Right atrium auricular region (tissue), 2 donors: ENCODE measurements at regions not wholly inside any gene's neighbourhood (a gene's known extent, or its start where the extent isn't known, plus 50 kb on each side); places are given as distances from the start of the nearest gene placed in this dataset.
"Not testable (repeated sequence)": the region's sequence is repeated elsewhere in the genome, so short reads cannot be mapped to it uniquely, and the experiment has no call there.

Experiments used
- DNase-seq: peaks from one replicate; pipeline ENCODE4 v3.0.0-alpha.2; 2019; ENCODE audit warnings: low spot score
- H3K27ac ChIP-seq, 2 donors: fragments of 200-600 bp; sonication (generic); 1 replicate in 1 of 2; 2 replicates in 1 of 2; pipeline ENCODE4 v1.5.1; 2016 to 2019
- H3K27me3 ChIP-seq, 2 donors: fragments of 200-600 bp; sonication (generic); one replicate each; pipeline versions ENCODE4 v1.5.1 to v1.6.0; 2017 to 2019
- H3K36me3 ChIP-seq: fragments of 200-600 bp; sonication (generic); one replicate; pipeline ENCODE4 v1.5.1; 2016
- H3K4me1 ChIP-seq, 2 donors: fragments of 200-600 bp; sonication (generic); one replicate each; pipeline versions ENCODE4 v1.5.1 to v1.6.0; 2017 to 2019
- H3K4me3 ChIP-seq, 2 donors: fragments of 200-600 bp; sonication (generic); 1 replicate in 1 of 2; 2 replicates in 1 of 2; pipeline ENCODE4 v1.5.1; 2017 to 2019; ENCODE audit warnings: mild to moderate bottlenecking in 1 of 2, moderate library complexity in 1 of 2
- H3K9me3 ChIP-seq, 2 donors: fragments of 200-600 bp; sonication (generic); one replicate each; pipeline ENCODE4 v1.5.1; 2019
- CTCF ChIP-seq, 2 donors: fragments of 200-600 bp; sonication (generic); IDR thresholded peaks; one replicate each; pipeline ENCODE4 v1.5.1; 2019; ENCODE audit warnings: antibody characterized with exemption in 2 of 2

GRCh38 chr21:39000496-39000895 is 182.8 kb downstream of the PSMG1 start:
- Histone ChIP-seq H3K4me1 (peaks cover 0 to 49% of the 10 kb centered on the region in 2 donors), H3K27ac (peak overlapping the region; percentile 30 to 42), H3K27me3 (no peaks in the 10 kb centered on the region), H3K36me3 (no peaks in the 10 kb centered on the region), H3K4me3 (no peak overlapping the region), H3K9me3 (no peaks in the 10 kb centered on the region)
- no peak for TF ChIP-seq CTCF (IDR thresholded peaks at IDR 0.05)
- DNase-seq: no peak

- H3K4me3 ChIP-seq: no peak overlapping the region
- no peak for DNase-seq
- no peaks in the 10 kb centered on the region for H3K36me3 ChIP-seq
- peaks cover 0 to 48% of the 10 kb centered on the region in 2 donors for H3K4me1 ChIP-seq
- no peaks in the 10 kb centered on the region for H3K27me3 ChIP-seq
- no peak for TF ChIP-seq CTCF (IDR thresholded peaks at IDR 0.05)
- H3K27ac ChIP-seq: no peak overlapping the region
- H3K9me3 ChIP-seq: no peaks in the 10 kb centered on the region
These were observed 184.1 kb downstream of the PSMG1 start for GRCh38 chr21:38999161-38999560.

GRCh38 chr21:38998281-38998680 is 185.0 kb downstream of the PSMG1 start:
- peaks cover 0 to 48% of the 10 kb centered on the region in 2 donors for H3K4me1 ChIP-seq
- DNase-seq, H3K4me3 ChIP-seq, H3K9me3 ChIP-seq, H3K36me3 ChIP-seq, H3K27ac ChIP-seq, H3K27me3 ChIP-seq: not testable (repeated sequence)

- H3K9me3 ChIP-seq, DNase-seq, H3K27me3 ChIP-seq, H3K27ac ChIP-seq, H3K36me3 ChIP-seq, H3K4me3 ChIP-seq: not testable (repeated sequence)
- H3K4me1 ChIP-seq: peaks cover 0 to 48% of the 10 kb centered on the region in 2 donors
These were observed 185.4 kb downstream of the PSMG1 start for GRCh38 chr21:38997843-38998175.

- no peak for DNase-seq
- no peaks in the 10 kb centered on the region for H3K9me3 ChIP-seq
- TF ChIP-seq CTCF (IDR thresholded peaks at IDR 0.05): no peak
- peak overlapping the region in 1 of 2 donors; percentile 26 for H3K27ac ChIP-seq
- H3K36me3 ChIP-seq: no peaks in the 10 kb centered on the region
- H3K4me1 ChIP-seq: peaks cover 0 to 51% of the 10 kb centered on the region in 2 donors
- no peak overlapping the region for H3K4me3 ChIP-seq
- H3K27me3 ChIP-seq: no peaks in the 10 kb centered on the region
These were observed 186.0 kb downstream of the PSMG1 start for GRCh38 chr21:38997051-38997842.

- peaks cover 0 to 59% of the 10 kb centered on the region in 2 donors for H3K4me1 ChIP-seq
- H3K4me3 ChIP-seq: no peak overlapping the region
- H3K27ac ChIP-seq: no peak overlapping the region
- H3K36me3 ChIP-seq: no peaks in the 10 kb centered on the region
- DNase-seq: no peak
- TF ChIP-seq CTCF (IDR thresholded peaks at IDR 0.05): no peak
- no peaks in the 10 kb centered on the region for H3K9me3 ChIP-seq
- no peaks in the 10 kb centered on the region for H3K27me3 ChIP-seq
These were observed 186.9 kb downstream of the PSMG1 start for GRCh38 chr21:38996355-38996754.

- no peak overlapping the region for H3K4me3 ChIP-seq
- H3K27me3 ChIP-seq: no peaks in the 10 kb centered on the region
- H3K4me1 ChIP-seq: peaks cover 0 to 59% of the 10 kb centered on the region in 2 donors
- DNase-seq: no peak
- no peaks in the 10 kb centered on the region for H3K9me3 ChIP-seq
- no peak for TF ChIP-seq CTCF (IDR thresholded peaks at IDR 0.05)
- H3K36me3 ChIP-seq: no peaks in the 10 kb centered on the region
- no peak overlapping the region for H3K27ac ChIP-seq
These were observed 187.5 kb downstream of the PSMG1 start for GRCh38 chr21:38995731-38996130.
